Activated CD4-positive, alpha-beta T cell treated with anti-CD3 and anti-CD28 coated beads, Interleukin-2, amount 10 ng/mL, durations not matched to agents 24 days and 14 days (primary cell): ENCODE measurements at regions not wholly inside any gene's neighbourhood (a gene's known extent, or its start where the extent isn't known, plus 50 kb on each side); places are given as distances from the start of the nearest gene placed in this dataset.
"Not testable (repeated sequence)": the region's sequence is repeated elsewhere in the genome, so short reads cannot be mapped to it uniquely, and the experiment has no call there.

Experiments
- DNase-seq: peaks from one replicate; pipeline ENCODE4 v3.0.0; 2022
- H3K27ac Mint-ChIP-seq: one replicate; pipeline ENCODE4 v1.8.0; 2022; ENCODE audit warnings: mild to moderate bottlenecking, mixed read lengths
- H3K27me3 Mint-ChIP-seq: one replicate; pipeline ENCODE4 v1.8.0; 2022; ENCODE audit warnings: mixed read lengths
- H3K36me3 Mint-ChIP-seq: one replicate; pipeline ENCODE4 v1.8.0; 2022; ENCODE audit warnings: low read depth, mild to moderate bottlenecking, mixed read lengths
- H3K4me1 Mint-ChIP-seq: one replicate; pipeline ENCODE4 v1.8.0; 2021; ENCODE audit warnings: mixed read lengths
- H3K4me3 Mint-ChIP-seq: one replicate; pipeline ENCODE4 v1.8.0; 2022; ENCODE audit warnings: mild to moderate bottlenecking, moderate library complexity, mixed read lengths
- H3K9me3 Mint-ChIP-seq: one replicate; pipeline ENCODE4 v1.8.0; 2021; ENCODE audit warnings: mixed read lengths
- intact Hi-C: fragments of 100-400 bp; cut with micrococcal nuclease; formaldehyde crosslinking; loops from one replicate; pipeline ENCODE4 v1.15.1; 2023

GRCh38 chr22:22821340-22821739, 66.3 kb upstream of the IGLL5 start:
- H3K4me3 Mint-ChIP-seq: peak overlapping the region; percentile 77

GRCh38 chr22:22822106-22822505, 65.5 kb upstream of the IGLL5 start:
- Mint-ChIP-seq H3K9me3 (no peaks in the 10 kb centered on the region), H3K4me1 (peaks cover 66% of the 10 kb centered on the region), H3K36me3 (no peaks in the 10 kb centered on the region), H3K27ac (peak overlapping the region; percentile 43), H3K27me3 (peaks cover 4% of the 10 kb centered on the region), H3K4me3 (no peak overlapping the region)
- intact Hi-C loops: no loop called here
- DNase-seq: no peak

More at GRCh38 chr22:22821340-22821739, 66.3 kb upstream of the IGLL5 start:
- peak; percentile 59 for DNase-seq
- no peaks in the 10 kb centered on the region for H3K9me3 Mint-ChIP-seq
- no peaks in the 10 kb centered on the region for H3K36me3 Mint-ChIP-seq
- intact Hi-C loops: no loop called here
- peaks cover 74% of the 10 kb centered on the region for H3K4me1 Mint-ChIP-seq
- peaks cover 3% of the 10 kb centered on the region for H3K27me3 Mint-ChIP-seq
- H3K27ac Mint-ChIP-seq: peak overlapping the region; percentile 85

- H3K36me3 Mint-ChIP-seq, H3K27me3 Mint-ChIP-seq, H3K9me3 Mint-ChIP-seq, DNase-seq, H3K4me3 Mint-ChIP-seq, intact Hi-C loops: not testable (repeated sequence)
- Mint-ChIP-seq H3K4me1 (peaks cover 64% of the 10 kb centered on the region), H3K27ac (peak overlapping the region; percentile 43)
These were observed 65.1 kb upstream of the IGLL5 start for GRCh38 chr22:22822553-22822952.

- H3K4me1 Mint-ChIP-seq: peaks cover 58% of the 10 kb centered on the region
- H3K27ac Mint-ChIP-seq: peak overlapping the region; percentile 5
- H3K9me3 Mint-ChIP-seq: no peaks in the 10 kb centered on the region
- DNase-seq: no peak
- H3K27me3 Mint-ChIP-seq: peaks cover 9% of the 10 kb centered on the region
- H3K36me3 Mint-ChIP-seq: no peaks in the 10 kb centered on the region
- no peak overlapping the region for H3K4me3 Mint-ChIP-seq
- intact Hi-C loops: no loop called here
These were observed 64.3 kb upstream of the IGLL5 start for GRCh38 chr22:22823131-22823810.

GRCh38 chr22:22824340-22825212, 63.0 kb upstream of the IGLL5 start:
- DNase-seq: no peak
- Mint-ChIP-seq H3K27ac (no peak overlapping the region), H3K9me3 (no peaks in the 10 kb centered on the region), H3K4me3 (no peak overlapping the region), H3K27me3 (peaks cover 18% of the 10 kb centered on the region), H3K36me3 (no peaks in the 10 kb centered on the region), H3K4me1 (peaks cover 44% of the 10 kb centered on the region)
- intact Hi-C loops: no loop called here

- Mint-ChIP-seq H3K9me3 (no peaks in the 10 kb centered on the region), H3K4me3 (no peak overlapping the region), H3K27me3 (peaks cover 24% of the 10 kb centered on the region), H3K4me1 (peaks cover 38% of the 10 kb centered on the region), H3K36me3 (no peaks in the 10 kb centered on the region), H3K27ac (no peak overlapping the region)
- intact Hi-C loops: no loop called here
- DNase-seq: no peak
These were observed 62.4 kb upstream of the IGLL5 start for GRCh38 chr22:22825213-22825593.

- Mint-ChIP-seq H3K36me3 (no peaks in the 10 kb centered on the region), H3K9me3 (peaks cover 8% of the 10 kb centered on the region), H3K4me3 (no peak overlapping the region), H3K27ac (no peak overlapping the region), H3K27me3 (peaks cover 37% of the 10 kb centered on the region), H3K4me1 (peaks cover 19% of the 10 kb centered on the region)
- DNase-seq: no peak
- intact Hi-C loops: no loop called here
These were observed 60.3 kb upstream of the IGLL5 start for GRCh38 chr22:22827187-22827939.

GRCh38 chr22:22830193-22830592, 57.4 kb upstream of the IGLL5 start:
- DNase-seq: no peak
- peaks cover 56% of the 10 kb centered on the region for H3K27me3 Mint-ChIP-seq
- H3K4me3 Mint-ChIP-seq: no peak overlapping the region
- peaks cover 8% of the 10 kb centered on the region for H3K9me3 Mint-ChIP-seq
- intact Hi-C loops: no loop called here
- no peak overlapping the region for H3K27ac Mint-ChIP-seq
- no peaks in the 10 kb centered on the region for H3K36me3 Mint-ChIP-seq
- peaks cover 3% of the 10 kb centered on the region for H3K4me1 Mint-ChIP-seq

GRCh38 chr22:22830957-22831688, 56.5 kb upstream of the IGLL5 start:
- peaks cover 8% of the 10 kb centered on the region for H3K9me3 Mint-ChIP-seq
- no peak for DNase-seq
- H3K27me3 Mint-ChIP-seq: peaks cover 55% of the 10 kb centered on the region
- H3K4me1 Mint-ChIP-seq: peaks cover 2% of the 10 kb centered on the region
- no peak overlapping the region for H3K27ac Mint-ChIP-seq
- intact Hi-C loops: no loop called here
- no peak overlapping the region for H3K4me3 Mint-ChIP-seq
- H3K36me3 Mint-ChIP-seq: no peaks in the 10 kb centered on the region

GRCh38 chr22:22833059-22833458, 54.6 kb upstream of the IGLL5 start:
- no peak overlapping the region for H3K27ac Mint-ChIP-seq
- peak; percentile 17 for DNase-seq
- no peaks in the 10 kb centered on the region for H3K36me3 Mint-ChIP-seq
- H3K4me1 Mint-ChIP-seq: peaks cover 7% of the 10 kb centered on the region
- H3K9me3 Mint-ChIP-seq: peaks cover 8% of the 10 kb centered on the region
- no peak overlapping the region for H3K4me3 Mint-ChIP-seq
- H3K27me3 Mint-ChIP-seq: peaks cover 55% of the 10 kb centered on the region
- intact Hi-C loops: no loop called here

- intact Hi-C loops: no loop called here
- Mint-ChIP-seq H3K27ac (no peak overlapping the region), H3K36me3 (no peaks in the 10 kb centered on the region)
These were observed 54.1 kb upstream of the IGLL5 start for GRCh38 chr22:22833488-22833887.

GRCh38 chr22:22834204-22834603, 53.4 kb upstream of the IGLL5 start:
- no peak overlapping the region for H3K27ac Mint-ChIP-seq
- intact Hi-C loops: no loop called here
- H3K4me1 Mint-ChIP-seq: peaks cover 15% of the 10 kb centered on the region
- peaks cover 50% of the 10 kb centered on the region for H3K27me3 Mint-ChIP-seq
- no peak overlapping the region for H3K4me3 Mint-ChIP-seq
- peaks cover 8% of the 10 kb centered on the region for H3K9me3 Mint-ChIP-seq
- DNase-seq: no peak
- no peaks in the 10 kb centered on the region for H3K36me3 Mint-ChIP-seq

More at GRCh38 chr22:22833488-22833887, 54.1 kb upstream of the IGLL5 start:
- Mint-ChIP-seq H3K4me3 (no peak overlapping the region), H3K9me3 (peaks cover 8% of the 10 kb centered on the region), H3K27me3 (peaks cover 55% of the 10 kb centered on the region), H3K4me1 (peaks cover 11% of the 10 kb centered on the region)
- peak; percentile 50 for DNase-seq

GRCh38 chr22:22834783-22835182, 52.8 kb upstream of the IGLL5 start:
- Mint-ChIP-seq H3K27ac (no peak overlapping the region), H3K36me3 (no peaks in the 10 kb centered on the region), H3K4me1 (peaks cover 15% of the 10 kb centered on the region), H3K27me3 (peaks cover 48% of the 10 kb centered on the region), H3K4me3 (no peak overlapping the region), H3K9me3 (peaks cover 8% of the 10 kb centered on the region)
- intact Hi-C loops: no loop called here
- DNase-seq: peak; percentile 51
